ENCODE measurements at regions not wholly inside any gene's neighbourhood (a gene's known extent, or its start where the extent isn't known, plus 50 kb on each side); places are given as distances from the start of the nearest gene placed in this dataset.

GRCh38 chr18:45303026-45303425 is 312.2 kb upstream of the SLC14A2 start:
- no peak for TF ChIP-seq POLR2AphosphoS5 (IDR thresholded peaks at IDR 0.05; ENCODE audit: low read length)
- no peak for TF ChIP-seq STAT3 (IDR thresholded peaks at IDR 0.05; ENCODE audit: low read depth, low read length)

Measured in GM12878 (cell line).